ENCODE measurements at regions not wholly inside any gene's neighbourhood (a gene's known extent, or its start where the extent isn't known, plus 50 kb on each side); places are given as distances from the start of the nearest gene placed in this dataset.

GRCh38 chr12:78792052-78792698, 72.4 kb upstream of the SYT1 start:
- no peaks in the 10 kb centered on the region for H3K4me1 ChIP-seq
- 77% methylated on average over 6 of the region's 6 CpGs for WGBS (ENCODE audit: missing lambda C conversion rate)
- H3K27ac ChIP-seq: no peak overlapping the region
- POLR2A ChIA-PET: no interaction called here
- FAIRE-seq (no peak), DNase-seq (ENCODE audit: low read depth in 1 of 2, low spot score in 1 of 2) (no peak), ATAC-seq (no peak)
- CTCF ChIA-PET: no interaction called here
- peaks cover 8% of the 10 kb centered on the region; the same call in 1 of the 3 replicates for H3K9me3 ChIP-seq
- no peak overlapping the region for H3K4me3 ChIP-seq
- no peak overlapping the region for H3K4me2 ChIP-seq
- no peak for TF ChIP-seq BCL3 (IDR thresholded peaks at IDR 0.05)
- TF ChIP-seq CBX8 (IDR thresholded peaks at IDR 0.05): no peak
- TF ChIP-seq JUNB (IDR thresholded peaks at IDR 0.05): no peak

DNA sequence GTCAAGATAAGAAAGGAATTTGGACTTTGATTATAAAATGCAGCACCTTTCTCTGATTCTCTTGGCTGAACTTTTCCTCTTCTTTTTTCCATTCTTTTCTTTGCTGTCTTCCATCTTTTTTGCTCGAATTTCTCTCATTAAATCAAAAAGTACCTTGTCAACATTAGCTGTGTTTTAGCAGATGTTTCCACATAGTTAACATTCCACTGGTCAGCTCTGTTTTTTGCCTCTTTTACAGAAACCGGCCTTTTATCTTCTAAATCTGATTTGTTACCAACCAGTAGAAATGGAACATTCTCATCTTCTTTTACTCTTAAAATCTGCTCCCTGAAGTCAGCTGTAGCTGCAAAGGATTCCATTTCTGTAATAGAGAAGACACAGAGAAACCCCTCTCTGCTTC, 71.1 kb upstream of the SYT1 start:
- FAIRE-seq: no peak
- CTCF ChIA-PET: no interaction called here
- H3K27ac ChIP-seq: no peak overlapping the region

GRCh38 chr12:78793982-78794381, 70.6 kb upstream of the SYT1 start:
- peaks cover 8% of the 10 kb centered on the region; the same call in 1 of the 3 replicates for H3K9me3 ChIP-seq
- POLR2A ChIA-PET: no interaction called here
- H3K4me2 ChIP-seq: no peak overlapping the region
- no peak for FAIRE-seq
- WGBS (ENCODE audit: missing lambda C conversion rate): 90% methylated on average over 18 of the region's 18 CpGs
- H3K4me3 ChIP-seq: no peak overlapping the region
- TF ChIP-seq, protein P1, sequence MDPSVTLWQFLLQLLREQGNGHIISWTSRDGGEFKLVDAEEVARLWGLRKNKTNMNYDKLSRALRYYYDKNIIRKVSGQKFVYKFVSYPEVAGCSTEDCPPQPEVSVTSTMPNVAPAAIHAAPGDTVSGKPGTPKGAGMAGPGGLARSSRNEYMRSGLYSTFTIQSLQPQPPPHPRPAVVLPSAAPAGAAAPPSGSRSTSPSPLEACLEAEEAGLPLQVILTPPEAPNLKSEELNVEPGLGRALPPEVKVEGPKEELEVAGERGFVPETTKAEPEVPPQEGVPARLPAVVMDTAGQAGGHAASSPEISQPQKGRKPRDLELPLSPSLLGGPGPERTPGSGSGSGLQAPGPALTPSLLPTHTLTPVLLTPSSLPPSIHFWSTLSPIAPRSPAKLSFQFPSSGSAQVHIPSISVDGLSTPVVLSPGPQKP (IDR thresholded peaks at IDR 0.05; ENCODE audit: low read depth, low read length): no peak
- TF ChIP-seq, protein P2, sequence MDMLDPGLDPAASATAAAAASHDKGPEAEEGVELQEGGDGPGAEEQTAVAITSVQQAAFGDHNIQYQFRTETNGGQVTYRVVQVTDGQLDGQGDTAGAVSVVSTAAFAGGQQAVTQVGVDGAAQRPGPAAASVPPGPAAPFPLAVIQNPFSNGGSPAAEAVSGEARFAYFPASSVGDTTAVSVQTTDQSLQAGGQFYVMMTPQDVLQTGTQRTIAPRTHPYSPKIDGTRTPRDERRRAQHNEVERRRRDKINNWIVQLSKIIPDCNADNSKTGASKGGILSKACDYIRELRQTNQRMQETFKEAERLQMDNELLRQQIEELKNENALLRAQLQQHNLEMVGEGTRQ (IDR thresholded peaks at IDR 0.05): no peak
- no peak for TF ChIP-seq CHD4 (IDR thresholded peaks at IDR 0.05; ENCODE audit: borderline replicate concordance)
- TF ChIP-seq MAZ (IDR thresholded peaks at IDR 0.05; ENCODE audit: borderline replicate concordance, low read depth, low read length): no peak
- no peak for TF ChIP-seq BHLHE40 (IDR thresholded peaks at IDR 0.05; ENCODE audit: low read depth, low read length)
- TF ChIP-seq MYC (IDR thresholded peaks at IDR 0.05; ENCODE audit: borderline replicate concordance, low read length): no peak
- TF ChIP-seq RCOR1 (IDR thresholded peaks at IDR 0.05; ENCODE audit: low read depth, low read length): no peak
- TF ChIP-seq BCL3 (IDR thresholded peaks at IDR 0.05): no peak
- TF ChIP-seq FOSB (CRISPR knock-in tag; IDR thresholded peaks at IDR 0.05): no peak
- no peak for TF ChIP-seq NPAS2 (CRISPR knock-in tag; IDR thresholded peaks at IDR 0.05; ENCODE audit: borderline replicate concordance)
- TF ChIP-seq POLR2AphosphoS2 (conservative IDR thresholded peaks at IDR 0.05; ENCODE audit: low read length): no peak
- no peak for TF ChIP-seq MAX (IDR thresholded peaks at IDR 0.05)
- TF ChIP-seq, protein P3, sequence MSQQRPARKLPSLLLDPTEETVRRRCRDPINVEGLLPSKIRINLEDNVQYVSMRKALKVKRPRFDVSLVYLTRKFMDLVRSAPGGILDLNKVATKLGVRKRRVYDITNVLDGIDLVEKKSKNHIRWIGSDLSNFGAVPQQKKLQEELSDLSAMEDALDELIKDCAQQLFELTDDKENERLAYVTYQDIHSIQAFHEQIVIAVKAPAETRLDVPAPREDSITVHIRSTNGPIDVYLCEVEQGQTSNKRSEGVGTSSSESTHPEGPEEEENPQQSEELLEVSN (IDR thresholded peaks at IDR 0.05; ENCODE audit: borderline replicate concordance, low read depth): no peak
- TF ChIP-seq, protein P4, sequence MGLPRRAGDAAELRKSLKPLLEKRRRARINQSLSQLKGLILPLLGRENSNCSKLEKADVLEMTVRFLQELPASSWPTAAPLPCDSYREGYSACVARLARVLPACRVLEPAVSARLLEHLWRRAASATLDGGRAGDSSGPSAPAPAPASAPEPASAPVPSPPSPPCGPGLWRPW (IDR thresholded peaks at IDR 0.05): no peak
- TF ChIP-seq SMC3 (IDR thresholded peaks at IDR 0.05): no peak
- CTCF ChIA-PET: no interaction called here
- H3K27ac ChIP-seq: no peak overlapping the region
- H3K4me1 ChIP-seq: no peaks in the 10 kb centered on the region
- no peak for DNase-seq (ENCODE audit: low read depth in 1 of 2, low spot score in 1 of 2)
- no peak for ATAC-seq

More for the DNA sequence above, 71.1 kb upstream of the SYT1 start:
- H3K4me3 ChIP-seq: no peak overlapping the region
- H3K9me3 ChIP-seq: peaks cover 8% of the 10 kb centered on the region; the same call in 1 of the 3 replicates
- WGBS (ENCODE audit: missing lambda C conversion rate): 50% methylated on average over 2 of the region's 2 CpGs
- no peaks in the 10 kb centered on the region for H3K4me1 ChIP-seq
- ATAC-seq: no peak
- no peak for DNase-seq (ENCODE audit: low read depth in 1 of 2, low spot score in 1 of 2)
- no peak overlapping the region for H3K4me2 ChIP-seq
- TF ChIP-seq, protein P4 (IDR thresholded peaks at IDR 0.05): no peak
- TF ChIP-seq NPAS2 (CRISPR knock-in tag; IDR thresholded peaks at IDR 0.05; ENCODE audit: borderline replicate concordance) (no peak), HMGXB4 (CRISPR knock-in tag; IDR thresholded peaks at IDR 0.05; ENCODE audit: borderline replicate concordance) (no peak), NR3C1 (IDR thresholded peaks at IDR 0.05) (no peak)
- TF ChIP-seq, protein P2 (IDR thresholded peaks at IDR 0.05): no peak
- POLR2A ChIA-PET: no interaction called here
